ENCODE measurements at regions not wholly inside any gene's neighbourhood (a gene's known extent, or its start where the extent isn't known, plus 50 kb on each side); places are given as distances from the start of the nearest gene placed in this dataset.

- H3K4me3 ChIP-seq (ENCODE audit: low read length) = no peak overlapping the region
- no peak for TF ChIP-seq CTCF (conservative IDR thresholded peaks at IDR 0.05; ENCODE audit: low read depth, low read length)
- no peak for DNase-seq (ENCODE audit: low read depth)
These were observed 288.5 kb downstream of the FBXW7 start for GRCh38 chr4:152247271-152247975.

GRCh38 chr4:152246659-152247058 lies 289.2 kb downstream of the FBXW7 start:
- no peak for TF ChIP-seq CTCF (conservative IDR thresholded peaks at IDR 0.05; ENCODE audit: low read depth, low read length)
- no peak for DNase-seq (ENCODE audit: low read depth)
- H3K4me3 ChIP-seq (ENCODE audit: low read length) = no peak overlapping the region

GRCh38 chr4:152245680-152246079 lies 290.2 kb downstream of the FBXW7 start:
- H3K4me3 ChIP-seq (ENCODE audit: low read length) = no peak overlapping the region
- no peak for DNase-seq (ENCODE audit: low read depth)
- no peak for TF ChIP-seq CTCF (conservative IDR thresholded peaks at IDR 0.05; ENCODE audit: low read depth, low read length)

- TF ChIP-seq CTCF (conservative IDR thresholded peaks at IDR 0.05; ENCODE audit: low read depth, low read length) = no peak
- no peak overlapping the region for H3K4me3 ChIP-seq (ENCODE audit: low read length)
- no peak for DNase-seq (ENCODE audit: low read depth)
These were observed 291.2 kb downstream of the FBXW7 start for GRCh38 chr4:152244659-152245058.

- no peak for DNase-seq (ENCODE audit: low read depth)
- TF ChIP-seq CTCF (conservative IDR thresholded peaks at IDR 0.05; ENCODE audit: low read depth, low read length) = no peak
- H3K4me3 ChIP-seq (ENCODE audit: low read length) = no peak overlapping the region
These were observed 291.8 kb downstream of the FBXW7 start for GRCh38 chr4:152243896-152244595.

GRCh38 chr4:152243206-152243605 lies 292.7 kb downstream of the FBXW7 start:
- no peak for DNase-seq (ENCODE audit: low read depth)
- H3K4me3 ChIP-seq (ENCODE audit: low read length) = no peak overlapping the region
- no peak for TF ChIP-seq CTCF (conservative IDR thresholded peaks at IDR 0.05; ENCODE audit: low read depth, low read length)

- no peak for TF ChIP-seq CTCF (conservative IDR thresholded peaks at IDR 0.05; ENCODE audit: low read depth, low read length)
- H3K4me3 ChIP-seq (ENCODE audit: low read length) = no peak overlapping the region
- no peak for DNase-seq (ENCODE audit: low read depth)
These were observed 295.7 kb downstream of the FBXW7 start for GRCh38 chr4:152240232-152240631.

All from retinal pigment epithelial cell (primary cell).